SW 1271 (cell line): ENCODE measurements at regions not wholly inside any gene's neighbourhood (a gene's known extent, or its start where the extent isn't known, plus 50 kb on each side); places are given as distances from the start of the nearest gene placed in this dataset.
"Not testable (repeated sequence)": the region's sequence is repeated elsewhere in the genome, so short reads cannot be mapped to it uniquely, and the experiment has no call there.

Source experiments
- DNase-seq, 2 experiments: peaks; one replicate each; lab custom pipeline; 2025; lab: John Stamatoyannopoulos, UW

- DNase-seq = no peak
These were observed 893.8 kb upstream of the INTU start for GRCh38 chr4:126738926-126739325.

- no peak for DNase-seq
These were observed 892.1 kb upstream of the INTU start for GRCh38 chr4:126740687-126741086.

GRCh38 chr4:126742048-126742447 lies 890.7 kb upstream of the INTU start:
- no peak for DNase-seq

- DNase-seq = no peak
These were observed 889.9 kb upstream of the INTU start for GRCh38 chr4:126742885-126743284.

- DNase-seq = no peak
These were observed 884.0 kb upstream of the INTU start for GRCh38 chr4:126748736-126749135.

- DNase-seq = no peak
These were observed 882.0 kb upstream of the INTU start for GRCh38 chr4:126750723-126751122.

- no peak for DNase-seq
These were observed 880.6 kb upstream of the INTU start for GRCh38 chr4:126752126-126752525.

GRCh38 chr4:126752702-126753101 lies 880.1 kb upstream of the INTU start:
- DNase-seq = no peak

- no peak for DNase-seq
These were observed 879.2 kb upstream of the INTU start for GRCh38 chr4:126753592-126753991.

GRCh38 chr4:126755506-126755905 lies 877.3 kb upstream of the INTU start:
- DNase-seq = no peak

- no peak for DNase-seq
These were observed 876.5 kb upstream of the INTU start for GRCh38 chr4:126756050-126756829.

GRCh38 chr4:126757219-126757618 lies 875.5 kb upstream of the INTU start:
- DNase-seq = no peak

GRCh38 chr4:126758493-126758892 lies 874.3 kb upstream of the INTU start:
- DNase-seq = no peak

GRCh38 chr4:126761947-126762662 lies 870.7 kb upstream of the INTU start:
- no peak for DNase-seq

- DNase-seq = no peak
These were observed 870.0 kb upstream of the INTU start for GRCh38 chr4:126762663-126763247.

GRCh38 chr4:126766241-126766640 lies 866.5 kb upstream of the INTU start:
- no peak for DNase-seq

- DNase-seq = no peak
These were observed 864.4 kb upstream of the INTU start for GRCh38 chr4:126768338-126768737.

- not testable (repeated sequence) for DNase-seq
These were observed 861.8 kb upstream of the INTU start for GRCh38 chr4:126770811-126771553.

- not testable (repeated sequence) for DNase-seq
These were observed 861.1 kb upstream of the INTU start for GRCh38 chr4:126771618-126772017.

GRCh38 chr4:126772662-126773061 lies 860.1 kb upstream of the INTU start:
- DNase-seq = no peak

GRCh38 chr4:126775485-126776106 lies 857.2 kb upstream of the INTU start:
- DNase-seq = no peak

GRCh38 chr4:126776361-126776760 lies 856.4 kb upstream of the INTU start:
- DNase-seq = no peak
